Right lobe of liver (tissue), 4 donors: ENCODE measurements at regions not wholly inside any gene's neighbourhood (a gene's known extent, or its start where the extent isn't known, plus 50 kb on each side); places are given as distances from the start of the nearest gene placed in this dataset.

Source experiments
- POLR2A ChIP-seq: fragments of 450-650 bp; IDR thresholded peaks from one replicate; pipeline ENCODE4 v1.6.1; 2017; ENCODE audit warnings: antibody characterized with exemption, mild to moderate bottlenecking
- TF ChIP-seq, protein P1 (sequence below), 4 donors: fragments of 200-600 bp in 3 of 4; fragments of 450-650 bp in 1 of 4; IDR thresholded peaks; one replicate each; pipeline versions ENCODE4 v1.5.1 to v1.8.0; 2016 to 2022; ENCODE audit warnings: antibody characterized with exemption in 4 of 4, mild to moderate bottlenecking in 2 of 4
- donor health status: DM: no; HTN: no; CAD: no.
- donor health status: DM: no; HTN: no; CAD: no.
- donor health status: DM: no; HTN: yes; CAD: no.

DNA sequence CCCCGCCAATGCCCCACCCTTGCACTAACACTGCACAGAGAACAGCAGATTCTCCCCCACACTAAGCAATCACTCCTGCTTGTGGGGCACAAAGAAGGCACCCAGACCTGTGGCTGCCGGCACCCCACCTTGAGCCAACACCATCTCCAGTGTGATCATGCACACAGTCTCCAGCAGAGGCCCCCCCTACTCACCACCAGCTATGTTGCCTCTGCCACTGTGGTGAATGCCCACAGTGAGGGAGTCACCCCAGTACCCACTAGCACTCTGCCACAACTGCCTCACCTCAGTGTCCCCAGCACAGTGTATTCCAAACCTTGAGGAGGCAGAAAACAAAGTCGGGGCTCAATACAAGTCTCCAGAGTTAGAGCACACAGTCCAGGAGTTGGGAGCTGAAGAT is 261.7 kb upstream of the SSTR1 start:
- TF ChIP-seq POLR2A = no peak
- TF ChIP-seq, protein P1, sequence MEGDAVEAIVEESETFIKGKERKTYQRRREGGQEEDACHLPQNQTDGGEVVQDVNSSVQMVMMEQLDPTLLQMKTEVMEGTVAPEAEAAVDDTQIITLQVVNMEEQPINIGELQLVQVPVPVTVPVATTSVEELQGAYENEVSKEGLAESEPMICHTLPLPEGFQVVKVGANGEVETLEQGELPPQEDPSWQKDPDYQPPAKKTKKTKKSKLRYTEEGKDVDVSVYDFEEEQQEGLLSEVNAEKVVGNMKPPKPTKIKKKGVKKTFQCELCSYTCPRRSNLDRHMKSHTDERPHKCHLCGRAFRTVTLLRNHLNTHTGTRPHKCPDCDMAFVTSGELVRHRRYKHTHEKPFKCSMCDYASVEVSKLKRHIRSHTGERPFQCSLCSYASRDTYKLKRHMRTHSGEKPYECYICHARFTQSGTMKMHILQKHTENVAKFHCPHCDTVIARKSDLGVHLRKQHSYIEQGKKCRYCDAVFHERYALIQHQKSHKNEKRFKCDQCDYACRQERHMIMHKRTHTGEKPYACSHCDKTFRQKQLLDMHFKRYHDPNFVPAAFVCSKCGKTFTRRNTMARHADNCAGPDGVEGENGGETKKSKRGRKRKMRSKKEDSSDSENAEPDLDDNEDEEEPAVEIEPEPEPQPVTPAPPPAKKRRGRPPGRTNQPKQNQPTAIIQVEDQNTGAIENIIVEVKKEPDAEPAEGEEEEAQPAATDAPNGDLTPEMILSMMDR (IDR thresholded peaks at IDR 0.05) = no peak
